Transverse colon (tissue), 4 donors: ENCODE measurements at regions not wholly inside any gene's neighbourhood (a gene's known extent, or its start where the extent isn't known, plus 50 kb on each side); places are given as distances from the start of the nearest gene placed in this dataset.

Experiments used
- DNase-seq: peaks from one replicate; pipeline ENCODE4 v3.0.0-alpha.2; 2019
- H3K27ac ChIP-seq, 4 donors: fragments of 200-600 bp; sonication (generic); 2 replicates each; pipeline ENCODE4 v1.5.1; 2016 to 2018; ENCODE audit warnings: inconsistent platforms in 4 of 4
- H3K27me3 ChIP-seq: fragments of 200-600 bp; sonication (generic); 2 replicates; pipeline ENCODE4 v1.5.1; 2017; ENCODE audit warnings: inconsistent platforms
- H3K36me3 ChIP-seq, 4 donors: fragments of 200-600 bp; sonication (generic); 2 replicates each; pipeline ENCODE4 v1.5.1; 2017 to 2019; ENCODE audit warnings: inconsistent platforms in 4 of 4
- H3K4me1 ChIP-seq, 4 donors: fragments of 200-600 bp; sonication (generic); 2 replicates each; pipeline ENCODE4 v1.5.1; 2017 to 2020; ENCODE audit warnings: inconsistent platforms in 4 of 4
- H3K4me3 ChIP-seq, 4 donors: fragments of 200-600 bp; sonication (generic); 1 replicate in 1 of 4; 2 replicates in 3 of 4; pipeline versions ENCODE4 v1.5.1 to v1.6.1; 2017 to 2019; ENCODE audit warnings: inconsistent platforms in 4 of 4
- H3K9me3 ChIP-seq, 2 donors: fragments of 200-600 bp; sonication (generic); 2 replicates each; pipeline ENCODE4 v1.5.1; 2017 to 2019; ENCODE audit warnings: inconsistent platforms in 2 of 2
- CTCF ChIP-seq, 5 experiments: fragments of 200-600 bp in 3 of 5; fragments of 450-650 bp in 2 of 5; sonication (generic) in 3 of 5; IDR thresholded peaks; 1 replicate in 2 of 5; 2 replicates in 3 of 5; pipeline ENCODE4 v1.5.1; 2016 to 2017; ENCODE audit warnings: antibody characterized with exemption in 5 of 5, inconsistent platforms in 3 of 5, mild to moderate bottlenecking in 2 of 5, moderate library complexity in 1 of 5
- EP300 ChIP-seq: sonication (generic); formaldehyde crosslinking; IDR thresholded peaks from one replicate; pipeline ENCODE4 v1.6.1; 2017; ENCODE audit warnings: antibody characterized with exemption, low read depth
- POLR2A ChIP-seq: fragments of 450-650 bp; IDR thresholded peaks from one replicate; pipeline ENCODE4 v1.6.1; 2016; ENCODE audit warnings: antibody characterized with exemption, mild to moderate bottlenecking, moderate library complexity
- POLR2AphosphoS5 ChIP-seq, 3 donors: sonication (generic); formaldehyde crosslinking; IDR thresholded peaks; one replicate each; pipeline ENCODE4 v1.6.1; 2016; ENCODE audit warnings: antibody characterized with exemption in 3 of 3
- WGBS, 2 donors: methylation state at CpG; one replicate each; pipeline ENCODE4 v1.1.5; 2018; ENCODE audit warnings: low coverage in 1 of 2; 5-methylcytosine and 5-hydroxymethylcytosine counted together
- in situ Hi-C, 4 donors: fragments of 200-750 bp; cut with MboI; loops; one replicate each; pipeline versions ENCODE4 v1.15.0 to v1.15.1; 2017; ENCODE audit warnings: low sequenced_read_pairs in 3 of 4, low pct_ligation_motif_present in 1 of 4, low pct_unique_long_range_greater_than_20kb in 1 of 4
- intact Hi-C: fragments of 100-400 bp; cut with DNase I; formaldehyde crosslinking; loops from one replicate; pipeline ENCODE4 v1.15.1; 2023; ENCODE audit warnings: low total_unique reads

GRCh38 chr10:107984149-107984548, 819.6 kb upstream of the SORCS1 start:
- H3K36me3 ChIP-seq, result no peaks in the 10 kb centered on the region
- no peak for DNase-seq
- intact Hi-C loops (no loop called here), in situ Hi-C loops (no loop called here)
- TF ChIP-seq POLR2A (no peak), CTCF (IDR thresholded peaks at IDR 0.05) (no peak), POLR2AphosphoS5 (IDR thresholded peaks at IDR 0.05) (no peak)
- WGBS, 2 donors, result 71 to 82% methylated on average over 2 of the region's 2 CpGs
- H3K9me3 ChIP-seq, result no peaks in the 10 kb centered on the region
- H3K4me3 ChIP-seq, result no peak overlapping the region
- no peaks in the 10 kb centered on the region for H3K4me1 ChIP-seq
- no peaks in the 10 kb centered on the region for H3K27me3 ChIP-seq
- H3K27ac ChIP-seq, result no peak overlapping the region

GRCh38 chr10:107978455-107978854, 813.9 kb upstream of the SORCS1 start:
- DNase-seq, result no peak
- no peak for TF ChIP-seq POLR2AphosphoS5 (IDR thresholded peaks at IDR 0.05)
- TF ChIP-seq CTCF (IDR thresholded peaks at IDR 0.05), result no peak
- no peak for TF ChIP-seq EP300
- TF ChIP-seq POLR2A, result no peak
- H3K9me3 ChIP-seq, result no peaks in the 10 kb centered on the region
- intact Hi-C loops (no loop called here), in situ Hi-C loops (no loop called here)
- H3K36me3 ChIP-seq, result no peaks in the 10 kb centered on the region
- no peaks in the 10 kb centered on the region for H3K4me1 ChIP-seq
- no peaks in the 10 kb centered on the region for H3K27me3 ChIP-seq
- no peak overlapping the region for H3K27ac ChIP-seq
- H3K4me3 ChIP-seq, result no peak overlapping the region
- 58 to 70% methylated on average over 5 of the region's 5 CpGs for WGBS, 2 donors

- Histone ChIP-seq H3K4me3 (no peak overlapping the region), H3K4me1 (no peaks in the 10 kb centered on the region), H3K9me3 (no peaks in the 10 kb centered on the region), H3K27me3 (no peaks in the 10 kb centered on the region), H3K36me3 (no peaks in the 10 kb centered on the region), H3K27ac (no peak overlapping the region)
- DNase-seq, result no peak
- intact Hi-C loops (no loop called here), in situ Hi-C loops (no loop called here)
- no peak for TF ChIP-seq CTCF (IDR thresholded peaks at IDR 0.05)
- no peak for TF ChIP-seq EP300
- no peak for TF ChIP-seq POLR2AphosphoS5 (IDR thresholded peaks at IDR 0.05)
- no peak for TF ChIP-seq POLR2A
- WGBS, 2 donors, result 20 to 24% methylated on average over 1 of the region's 1 CpG
These were observed 807.5 kb upstream of the SORCS1 start for GRCh38 chr10:107971973-107972372.

- 78 to 83% methylated on average over 1 of the region's 1 CpG for WGBS, 2 donors
- Histone ChIP-seq H3K4me3 (no peak overlapping the region), H3K9me3 (no peaks in the 10 kb centered on the region), H3K27me3 (no peaks in the 10 kb centered on the region), H3K4me1 (no peaks in the 10 kb centered on the region), H3K27ac (no peak overlapping the region), H3K36me3 (no peaks in the 10 kb centered on the region)
- intact Hi-C loops (no loop called here), in situ Hi-C loops (no loop called here)
- TF ChIP-seq CTCF (IDR thresholded peaks at IDR 0.05) (no peak), POLR2A (no peak), POLR2AphosphoS5 (IDR thresholded peaks at IDR 0.05) (no peak), EP300 (no peak)
- DNase-seq, result no peak
These were observed 806.9 kb upstream of the SORCS1 start for GRCh38 chr10:107971411-107971810.
